ENCODE measurements at regions not wholly inside any gene's neighbourhood (a gene's known extent, or its start where the extent isn't known, plus 50 kb on each side); places are given as distances from the start of the nearest gene placed in this dataset.

GRCh38 chr12:4107436-4107878, 166.1 kb upstream of the CCND2 start:
- TF ChIP-seq POLR2A (IDR thresholded peaks at IDR 0.05) = no peak
- no peak for TF ChIP-seq POLR2AphosphoS5 (IDR thresholded peaks at IDR 0.05)

Data from suprapubic skin (tissue), 4 donors.